K562 (cell line): ENCODE measurements at regions not wholly inside any gene's neighbourhood (a gene's known extent, or its start where the extent isn't known, plus 50 kb on each side); places are given as distances from the start of the nearest gene placed in this dataset.

Source experiments
- ATAC-seq: fragments of 200-7000 bp; cut with Tn5 transposase; 3 replicates; pipeline ENCODE4 v1.9.1; 2020; ENCODE audit warnings: moderate library complexity
- BruUV-seq: library from RNA; stranded (reverse); fragments of 400-500 nt; replicated peaks from 2 replicates; lab custom pipeline; 2021; lab: Mats Ljungman, UMichigan
- CTCF ChIA-PET: fragments of 300-600 bp; formaldehyde crosslinking; extraction: SDS; loops from one replicate; lab custom pipeline; 2021; ENCODE audit warnings: low intra/inter-chr PET ratio; lab: Yijun Ruan, JAX
- POLR2A ChIA-PET: fragments of 300-600, 350-650 bp; sonication (Branson Sonifier 250); formaldehyde crosslinking; extraction: SDS; loops from one replicate; lab custom pipeline; 2021; ENCODE audit warnings: antibody characterized with exemption, inconsistent platforms; lab: Yijun Ruan, JAX
- DNase-seq, 4 experiments: peaks; one replicate each; pipeline versions ENCODE4 v3.0.0 to v3.0.0-alpha.2; 2011 to 2018; ENCODE audit warnings: low spot score in 3 of 4, mixed read lengths in 3 of 4; ENCODE audit errors: extremely low read depth in 1 of 4
- FAIRE-seq: peaks from 2 replicates; lab custom pipeline; 2011; peaks lifted over from hg19 to GRCh38; lab: Jason Lieb, UNC
- H2AFZ ChIP-seq: 2 replicates; pipeline ENCODE4 v1.6.0; 2011; ENCODE audit warnings: low read depth, low read length, control low read depth, inconsistent platforms
- H3K27ac ChIP-seq: fragments of 200-600 bp; 3 replicates; pipeline ENCODE4 v1.8.0; 2011; ENCODE audit warnings: low read depth, mild to moderate bottlenecking, control low read depth, inconsistent platforms, low read length, moderate library complexity, mixed read lengths; ENCODE audit errors: extremely low read depth
- H3K27me3 ChIP-seq, 2 experiments: fragments of 300-600 bp in 1 of 2; 2 replicates in 1 of 2; 3 replicates in 1 of 2; pipeline versions ENCODE4 v1.6.0 to v1.8.0; 2011; ENCODE audit warnings: inconsistent platforms in 2 of 2, low read length in 2 of 2, mild to moderate bottlenecking in 1 of 2, mixed read lengths in 1 of 2, moderate library complexity in 1 of 2; ENCODE audit not compliant: control insufficient read depth in 2 of 2, insufficient read depth in 2 of 2
- H3K36me3 ChIP-seq: fragments of 300-600 bp; 3 replicates; pipeline ENCODE4 v1.8.0; 2011; ENCODE audit warnings: mild to moderate bottlenecking, low read length, inconsistent platforms; ENCODE audit not compliant: control insufficient read depth, insufficient read depth
- H3K4me1 ChIP-seq, 2 experiments: fragments of 200-600 bp in 1 of 2; replicated peaks in 1 of 2; 2 replicates in 1 of 2; 3 replicates in 1 of 2; pipeline versions ENCODE4 v1.5.1 to v1.8.0; 2011; ENCODE audit warnings: inconsistent platforms in 2 of 2, low read length in 2 of 2, mild to moderate bottlenecking in 1 of 2, mixed read lengths in 1 of 2, moderate library complexity in 1 of 2; ENCODE audit not compliant: control insufficient read depth in 2 of 2, insufficient read depth in 2 of 2
- H3K4me2 ChIP-seq: 2 replicates; pipeline ENCODE4 v1.6.1; 2011; ENCODE audit warnings: low read length, control low read depth, inconsistent platforms, mixed read lengths; ENCODE audit not compliant: insufficient read depth
- H3K4me3 ChIP-seq: fragments of 200-600 bp; sonication (generic), shearing (Covaris generic); 2 replicates; pipeline ENCODE4 v1.5.1; 2016; ENCODE audit warnings: control low read depth, inconsistent platforms
- H3K79me2 ChIP-seq: fragments of 200-600 bp; 3 replicates; pipeline ENCODE4 v1.8.0; 2011; ENCODE audit warnings: low read length, inconsistent platforms; ENCODE audit not compliant: control insufficient read depth, insufficient read depth
- H3K9ac ChIP-seq, 2 experiments: 2 replicates each; pipeline versions ENCODE4 v1.6.0 to v1.6.1; 2011; ENCODE audit warnings: low read depth in 2 of 2, low read length in 2 of 2, control low read depth in 1 of 2, inconsistent platforms in 1 of 2, mild to moderate bottlenecking in 1 of 2, mixed read lengths in 1 of 2; ENCODE audit not compliant: insufficient read depth in 1 of 2
- H3K9me1 ChIP-seq: one replicate; pipeline ENCODE4 v1.6.0; 2011; ENCODE audit warnings: inconsistent platforms, mild to moderate bottlenecking, low read length, moderate library complexity; ENCODE audit not compliant: control insufficient read depth, insufficient read depth
- H3K9me3 ChIP-seq: replicated peaks from 2 replicates; pipeline ENCODE4 v1.5.1; 2011; ENCODE audit warnings: low read depth, low read length, inconsistent platforms; ENCODE audit not compliant: control insufficient read depth, insufficient read depth
- H4K20me1 ChIP-seq: replicated peaks from 2 replicates; pipeline ENCODE4 v1.6.1; 2011; ENCODE audit warnings: low read length, inconsistent platforms, mixed read lengths; ENCODE audit not compliant: control insufficient read depth, insufficient read depth
- ASH1L ChIP-seq: fragments of 450-650 bp; IDR thresholded peaks from 2 replicates; pipeline ENCODE4 v1.6.1; 2018; ENCODE audit warnings: borderline replicate concordance, mild to moderate bottlenecking, low read depth; ENCODE audit not compliant: partially characterized antibody
- CBFB ChIP-seq: sonication (generic); formaldehyde crosslinking; IDR thresholded peaks from 2 replicates; pipeline ENCODE4 v1.4.0; 2020; ENCODE audit warnings: mild to moderate bottlenecking, missing genetic modification reagents
- DDX20 ChIP-seq: fragments of 450-650 bp; IDR thresholded peaks from 2 replicates; pipeline ENCODE4 v1.6.1; 2016; ENCODE audit warnings: missing genetic modification characterization, low read depth, mild to moderate bottlenecking, missing compliant biosample characterization, moderate library complexity
- DMBX1 ChIP-seq: fragments of 250-450 bp; sonication (Bioruptor Pico); IDR thresholded peaks from 2 replicates; pipeline ENCODE4 v1.8.0; 2022; ENCODE audit warnings: inconsistent platforms, mild to moderate bottlenecking, moderate library complexity, borderline replicate concordance
- DNMT1 ChIP-seq: fragments of 450-650 bp; IDR thresholded peaks from 2 replicates; pipeline ENCODE4 v1.6.1; 2016; ENCODE audit warnings: antibody characterized with exemption, mild to moderate bottlenecking
- GTF2F1 ChIP-seq: IDR thresholded peaks from 2 replicates; pipeline ENCODE4 v1.6.1; 2011; ENCODE audit warnings: low read depth, low read length, improper control_type of control experiment
- HNRNPLL ChIP-seq: fragments of 200-400 bp; formaldehyde crosslinking; IDR thresholded peaks from 2 replicates; pipeline ENCODE4 v1.6.1; 2017; ENCODE audit warnings: low read length, low read depth, mild to moderate bottlenecking; ENCODE audit not compliant: poor library complexity, severe bottlenecking
- HOXB6 ChIP-seq: fragments of 250-450 bp; sonication (Bioruptor Pico); IDR thresholded peaks from 2 replicates; pipeline ENCODE4 v1.5.1; 2022; ENCODE audit warnings: mild to moderate bottlenecking, borderline replicate concordance
- NR1H2 ChIP-seq: sonication (generic); formaldehyde crosslinking; IDR thresholded peaks from 2 replicates; pipeline ENCODE4 v1.4.0; 2020; ENCODE audit warnings: mild to moderate bottlenecking, missing genetic modification reagents
- NR2C2 ChIP-seq, 2 experiments: fragments of 200-800 bp in 1 of 2; sonication (Bioruptor generic) in 1 of 2; sonication (generic) in 1 of 2; formaldehyde crosslinking in 1 of 2; IDR thresholded peaks; 2 replicates each; pipeline versions ENCODE4 v1.6.1 to v1.8.0; 2016 to 2022; ENCODE audit warnings: mild to moderate bottlenecking in 1 of 2, missing compliant biosample characterization in 1 of 2, missing genetic modification characterization in 1 of 2, missing genetic modification reagents in 1 of 2
- SMAD3 ChIP-seq: fragments of 450-650 bp; formaldehyde crosslinking; conservative IDR thresholded peaks from 2 replicates; pipeline ENCODE4 v1.4.0; 2020; ENCODE audit warnings: mild to moderate bottlenecking
- SOX6 ChIP-seq: fragments of 450-650 bp; IDR thresholded peaks from 2 replicates; pipeline ENCODE4 v1.6.1; 2014; ENCODE audit warnings: mild to moderate bottlenecking
- SREBF2 ChIP-seq: sonication (generic); formaldehyde crosslinking; IDR thresholded peaks from 2 replicates; pipeline ENCODE4 v1.4.0; 2020; ENCODE audit warnings: mild to moderate bottlenecking, missing genetic modification reagents
- SUPT5H ChIP-seq: fragments of 450-650 bp; IDR thresholded peaks from 2 replicates; pipeline ENCODE4 v1.6.1; 2016
- TAL1 ChIP-seq: fragments of 450-650 bp; IDR thresholded peaks from 2 replicates; pipeline ENCODE4 v1.6.1; 2016; ENCODE audit warnings: mild to moderate bottlenecking
- WGBS: fragments of 100-300 bp; shearing (Covaris generic); methylation state at CpG from one replicate; pipeline ENCODE4 v1.1.6; 2016; ENCODE audit warnings: low coverage, mixed read lengths; ENCODE audit not compliant: insufficient coverage; ENCODE audit errors: missing lambda C conversion rate; 5-methylcytosine and 5-hydroxymethylcytosine counted together
- in situ Hi-C: fragments of 300-500 bp; cut with MboI; formaldehyde crosslinking; loops from 4 replicates; pipeline ENCODE4 v1.15.0; 2018; ENCODE audit warnings: inconsistent platforms, mixed read lengths
- intact Hi-C: fragments of 100-400 bp; cut with micrococcal nuclease; formaldehyde crosslinking; loops from 2 replicates; pipeline ENCODE4 v1.14.2; 2022
- TF ChIP-seq, protein P1 (sequence below): fragments of 250-450 bp; sonication (Bioruptor Pico); IDR thresholded peaks from 2 replicates; pipeline ENCODE4 v1.4.0; 2020; ENCODE audit warnings: mild to moderate bottlenecking, moderate library complexity, borderline replicate concordance

DNA sequence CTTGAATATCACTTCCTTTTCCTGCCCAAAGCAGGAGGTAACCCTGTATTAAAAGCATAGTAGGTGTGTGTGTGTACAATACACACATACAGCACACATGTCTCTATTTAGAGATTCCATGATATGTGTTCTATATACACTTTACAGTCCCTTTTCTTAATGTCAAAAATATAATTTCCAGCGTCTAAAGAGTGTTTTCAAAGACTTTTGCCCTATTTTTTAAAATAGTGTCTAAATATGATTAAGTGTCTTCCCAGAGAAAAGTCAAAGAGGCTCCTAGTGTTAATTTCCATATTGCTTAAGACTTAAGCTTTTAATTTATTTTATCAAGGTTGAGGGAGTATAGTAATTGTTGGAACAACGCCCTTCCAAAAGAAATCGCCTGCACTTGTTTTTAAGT is 420.3 kb upstream of the POU3F3 start:
- H3K4me3 ChIP-seq = no peak overlapping the region
- H3K9me1 ChIP-seq = no peaks in the 10 kb centered on the region
- TF ChIP-seq SUPT5H (no peak), GTF2F1 (no peak), DMBX1 (CRISPR knock-in tag) (no peak)
- no peak overlapping the region for H3K27ac ChIP-seq
- 2% methylated on average over 3 of the region's 3 CpGs for WGBS
- no peaks in the 10 kb centered on the region for H3K27me3 ChIP-seq
- H3K79me2 ChIP-seq = no peaks in the 10 kb centered on the region
- BruUV-seq = no TSS peak
- no peaks in the 10 kb centered on the region for H3K4me1 ChIP-seq
- H3K9ac ChIP-seq = no peak overlapping the region
- H4K20me1 ChIP-seq = no peaks in the 10 kb centered on the region
- in situ Hi-C loops = no loop called here
- ATAC-seq (no peak), FAIRE-seq (no peak), DNase-seq (no peak)
- POLR2A ChIA-PET = no interaction called here
- H3K36me3 ChIP-seq = no peaks in the 10 kb centered on the region
- H3K4me2 ChIP-seq = no peak overlapping the region
- CTCF ChIA-PET = no interaction called here
- intact Hi-C loops = no loop called here
- no peaks in the 10 kb centered on the region for H3K9me3 ChIP-seq
- H2AFZ ChIP-seq = no peak overlapping the region

DNA sequence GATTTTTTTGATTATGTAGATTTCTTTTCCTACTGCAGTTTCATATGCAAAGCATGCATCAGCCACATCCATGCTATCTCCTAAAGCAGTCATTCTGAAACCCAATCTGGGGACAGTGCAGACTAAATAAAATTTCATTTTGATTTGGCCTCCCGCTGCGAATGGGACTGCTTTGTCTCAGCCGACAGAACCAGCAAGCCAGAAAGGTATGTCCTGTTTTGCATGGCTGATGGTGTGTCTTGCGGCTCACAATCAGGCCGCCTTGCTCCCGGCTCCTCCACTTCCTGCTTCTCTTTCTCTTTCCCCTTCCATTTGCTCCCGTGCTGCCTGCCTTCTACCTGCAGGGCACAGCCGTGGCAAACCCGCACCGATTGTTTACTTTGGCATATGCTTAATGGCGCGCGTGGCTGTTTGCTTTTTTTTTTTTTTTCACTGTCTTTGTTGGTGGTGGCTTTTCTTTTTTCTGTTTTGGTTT is 419.6 kb upstream of the POU3F3 start:
- H3K9me1 ChIP-seq = no peaks in the 10 kb centered on the region
- in situ Hi-C loops = no loop called here
- H4K20me1 ChIP-seq = no peaks in the 10 kb centered on the region
- BruUV-seq = no TSS peak
- intact Hi-C loops = no loop called here
- ChIA-PET CTCF (no interaction called here), POLR2A (interaction anchor here (0.8 kb wide), 1 partner anchor 31 kb away, joined by 3 read pairs; no protein-coding TSS in a partner anchor)
- DNase-seq (no peak), FAIRE-seq (no peak), ATAC-seq (no peak)
- H3K4me3 ChIP-seq = no peak overlapping the region
- H2AFZ ChIP-seq = no peak overlapping the region
- no peaks in the 10 kb centered on the region for H3K27me3 ChIP-seq
- no peak overlapping the region for H3K9ac ChIP-seq
- H3K27ac ChIP-seq = no peak overlapping the region
- WGBS = under 1% methylated on average over 13 of the region's 13 CpGs
- no peak overlapping the region for H3K4me2 ChIP-seq
- no peaks in the 10 kb centered on the region for H3K79me2 ChIP-seq
- no peaks in the 10 kb centered on the region for H3K4me1 ChIP-seq
- no peaks in the 10 kb centered on the region for H3K9me3 ChIP-seq
- no peaks in the 10 kb centered on the region for H3K36me3 ChIP-seq
- no peak for TF ChIP-seq HOXB6
- no peak for TF ChIP-seq SREBF2
- TF ChIP-seq SOX6 = no peak
- TF ChIP-seq CBFB = no peak
- TF ChIP-seq SMAD3 (CRISPR knock-in tag) = no peak
- no peak for TF ChIP-seq NR1H2 (CRISPR knock-in tag)
- no peak for TF ChIP-seq NR2C2 (CRISPR knock-in tag; IDR thresholded peaks at IDR 0.05)
- TF ChIP-seq NR2C2 (tag; IDR thresholded peaks at IDR 0.05) = no peak
- TF ChIP-seq ASH1L = no peak
- TF ChIP-seq DDX20 (tag) = no peak
- TF ChIP-seq DNMT1 = no peak
- TF ChIP-seq, protein P1, sequence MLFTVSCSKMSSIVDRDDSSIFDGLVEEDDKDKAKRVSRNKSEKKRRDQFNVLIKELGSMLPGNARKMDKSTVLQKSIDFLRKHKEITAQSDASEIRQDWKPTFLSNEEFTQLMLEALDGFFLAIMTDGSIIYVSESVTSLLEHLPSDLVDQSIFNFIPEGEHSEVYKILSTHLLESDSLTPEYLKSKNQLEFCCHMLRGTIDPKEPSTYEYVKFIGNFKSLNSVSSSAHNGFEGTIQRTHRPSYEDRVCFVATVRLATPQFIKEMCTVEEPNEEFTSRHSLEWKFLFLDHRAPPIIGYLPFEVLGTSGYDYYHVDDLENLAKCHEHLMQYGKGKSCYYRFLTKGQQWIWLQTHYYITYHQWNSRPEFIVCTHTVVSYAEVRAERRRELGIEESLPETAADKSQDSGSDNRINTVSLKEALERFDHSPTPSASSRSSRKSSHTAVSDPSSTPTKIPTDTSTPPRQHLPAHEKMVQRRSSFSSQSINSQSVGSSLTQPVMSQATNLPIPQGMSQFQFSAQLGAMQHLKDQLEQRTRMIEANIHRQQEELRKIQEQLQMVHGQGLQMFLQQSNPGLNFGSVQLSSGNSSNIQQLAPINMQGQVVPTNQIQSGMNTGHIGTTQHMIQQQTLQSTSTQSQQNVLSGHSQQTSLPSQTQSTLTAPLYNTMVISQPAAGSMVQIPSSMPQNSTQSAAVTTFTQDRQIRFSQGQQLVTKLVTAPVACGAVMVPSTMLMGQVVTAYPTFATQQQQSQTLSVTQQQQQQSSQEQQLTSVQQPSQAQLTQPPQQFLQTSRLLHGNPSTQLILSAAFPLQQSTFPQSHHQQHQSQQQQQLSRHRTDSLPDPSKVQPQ = no peak
- TF ChIP-seq HNRNPLL = no peak
- no peak for TF ChIP-seq TAL1
